ENCODE measurements at regions not wholly inside any gene's neighbourhood (a gene's known extent, or its start where the extent isn't known, plus 50 kb on each side); places are given as distances from the start of the nearest gene placed in this dataset.

DNA sequence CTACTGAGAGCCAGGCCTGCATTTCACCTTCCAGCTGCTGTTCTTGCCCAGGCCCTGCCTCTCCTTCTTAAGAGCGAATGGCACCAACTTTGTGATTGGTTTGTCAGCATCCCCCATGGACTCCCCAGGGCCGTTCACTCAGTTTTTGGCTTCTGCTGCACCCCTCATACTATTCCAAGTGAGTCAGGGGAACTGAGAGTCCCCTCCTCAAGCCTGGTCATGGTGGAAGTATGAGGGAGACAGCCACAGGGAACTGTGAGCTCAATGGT, 62.4 kb upstream of the ANTXRL start:
- Histone ChIP-seq H2BK12ac (ENCODE audit: low read depth, low read length) (no peak overlapping the region; the same call in 1 of the 2 replicates), H2BK20ac (ENCODE audit: low read length) (no peak overlapping the region), H3K4me3 (ENCODE audit: extremely low read depth in 1 of 4, insufficient read depth in 2 of 4, low read depth in 3 of 4, low read length in 4 of 4) (no peak overlapping the region), H3K4me2 (ENCODE audit: insufficient read depth in 1 of 2, low read depth in 2 of 2, low read length in 2 of 2) (no peak overlapping the region), H4K20me1 (replicated peaks in 1 of 2; ENCODE audit: control insufficient read depth in 1 of 2, insufficient read depth in 2 of 2, low read length in 2 of 2) (no peaks in the 10 kb centered on the region), H2BK15ac (ENCODE audit: low read length) (no peak overlapping the region), H3K9me3 (ENCODE audit: insufficient read depth in 2 of 2, low read depth in 1 of 2, low read length in 1 of 2) (peaks cover 8 to 10% of the 10 kb centered on the region in 2 experiments), H3K27ac (ENCODE audit: low read depth, low read length) (no peak overlapping the region), H3K27me3 (replicated peaks in 1 of 4; ENCODE audit: control insufficient read depth in 3 of 4, extremely low read depth in 1 of 4, insufficient read depth in 3 of 4, low read length in 3 of 4) (no peaks in the 10 kb centered on the region), H2AK5ac (ENCODE audit: low read depth, low read length) (no peak overlapping the region), H3K36me3 (ENCODE audit: control insufficient read depth in 2 of 4, insufficient read depth in 4 of 4, low read length in 3 of 4) (no peaks in the 10 kb centered on the region), H2AFZ (ENCODE audit: low read length) (no peak overlapping the region), H4K91ac (replicated peaks; ENCODE audit: insufficient read length, low read length) (no peak overlapping the region), H3K23ac (ENCODE audit: insufficient read length) (no peak overlapping the region), H3K56ac (replicated peaks; ENCODE audit: insufficient read length, low read depth, low read length) (no peak overlapping the region), H3K79me1 (ENCODE audit: low read depth, low read length) (no peaks in the 10 kb centered on the region), H3K18ac (ENCODE audit: extremely low read depth, low read length) (no peak overlapping the region), H2BK120ac (replicated peaks; ENCODE audit: low read depth, low read length) (no peak overlapping the region), H4K5ac (ENCODE audit: insufficient read length, low read depth, low read length) (no peak overlapping the region), H4K8ac (ENCODE audit: extremely low read depth, insufficient read depth, low read length) (no peak overlapping the region), H3K9ac (replicated peaks in 1 of 4; ENCODE audit: extremely low read depth in 1 of 4, low read depth in 3 of 4, low read length in 3 of 4) (no peak overlapping the region), H3K23me2 (ENCODE audit: low read depth, low read length) (no peaks in the 10 kb centered on the region), H3K4ac (replicated peaks; ENCODE audit: insufficient read length, low read depth, low read length) (no peak overlapping the region), H3K4me1 (replicated peaks in 1 of 4; ENCODE audit: control insufficient read depth in 3 of 4, insufficient read depth in 4 of 4, low read length in 3 of 4) (peaks cover 0 to 9% (median 7%) of the 10 kb centered on the region in 4 experiments; a peak in 5 of 7 replicates), H3K14ac (ENCODE audit: insufficient read length) (no peak overlapping the region), H2BK5ac (ENCODE audit: low read depth, low read length) (no peak overlapping the region), H3K79me2 (ENCODE audit: control insufficient read depth in 1 of 2, insufficient read depth in 2 of 2, low read length in 2 of 2) (no peaks in the 10 kb centered on the region)
- DNase-seq (ENCODE audit: low read depth in 1 of 2, low spot score in 2 of 2) (no peak), FAIRE-seq (no peak)
- CTCF ChIA-PET (ENCODE audit: partially characterized antibody): interaction anchor here (0.7 to 7.6 kb wide), 5 partner anchors 14 to 101 kb away, joined by 3 to 99 read pairs (median 5); no protein-coding TSS in a partner anchor
- no peak for TF ChIP-seq MAX (IDR thresholded peaks at IDR 0.05)
- TF ChIP-seq FOSL1 (IDR thresholded peaks at IDR 0.05; ENCODE audit: insufficient read depth, low read depth, low read length): no peak
- TF ChIP-seq JUN (IDR thresholded peaks at IDR 0.05; ENCODE audit: low read depth, low read length): no peak
- no peak for TF ChIP-seq ASH2L (IDR thresholded peaks at IDR 0.05; ENCODE audit: low read length)
- no peak for TF ChIP-seq TEAD4 (IDR thresholded peaks at IDR 0.05; ENCODE audit: low read depth, low read length)
- no peak for TF ChIP-seq EP300 (IDR thresholded peaks at IDR 0.05; ENCODE audit: borderline replicate concordance in 1 of 2, low read depth in 2 of 2, low read length in 2 of 2)
- TF ChIP-seq MAFK (IDR thresholded peaks at IDR 0.05; ENCODE audit: low read depth, low read length): no peak
- no peak for TF ChIP-seq TAF1 (IDR thresholded peaks at IDR 0.05; ENCODE audit: low read depth, low read length)
- 91% methylated on average over 2 of the region's 2 CpGs; no CpG with 5 or more reads in 1 of the 2 experiments for WGBS, 2 experiments (ENCODE audit: extremely low coverage in 1 of 2, insufficient coverage in 1 of 2, insufficient read length in 1 of 2, insufficient replicate concordance in 2 of 2, low coverage in 1 of 2, low lambda C conversion rate in 2 of 2, missing lambda C conversion rate in 1 of 2)
- POLR2A ChIA-PET (ENCODE audit: partially characterized antibody): no interaction called here
